LNCaP clone FGC (cell line): ENCODE measurements at regions not wholly inside any gene's neighbourhood (a gene's known extent, or its start where the extent isn't known, plus 50 kb on each side); places are given as distances from the start of the nearest gene placed in this dataset.

Source experiments
- DNase-seq: peaks from one replicate; pipeline ENCODE4 v3.0.0-alpha.2; 2011; ENCODE audit warnings: low read depth
- H3K4me3 ChIP-seq: 2 replicates; pipeline ENCODE4 v1.5.1; 2011; ENCODE audit warnings: mild to moderate bottlenecking, low read depth, low read length, control low read depth
- TF ChIP-seq, protein P1 (sequence below): IDR thresholded peaks from 2 replicates; pipeline ENCODE4 v1.5.1; 2012; ENCODE audit warnings: mild to moderate bottlenecking; ENCODE audit not compliant: control insufficient read depth, insufficient read depth; ENCODE audit errors: extremely low read depth

- no peak overlapping the region for H3K4me3 ChIP-seq
- no peak for DNase-seq
- TF ChIP-seq, protein P1, sequence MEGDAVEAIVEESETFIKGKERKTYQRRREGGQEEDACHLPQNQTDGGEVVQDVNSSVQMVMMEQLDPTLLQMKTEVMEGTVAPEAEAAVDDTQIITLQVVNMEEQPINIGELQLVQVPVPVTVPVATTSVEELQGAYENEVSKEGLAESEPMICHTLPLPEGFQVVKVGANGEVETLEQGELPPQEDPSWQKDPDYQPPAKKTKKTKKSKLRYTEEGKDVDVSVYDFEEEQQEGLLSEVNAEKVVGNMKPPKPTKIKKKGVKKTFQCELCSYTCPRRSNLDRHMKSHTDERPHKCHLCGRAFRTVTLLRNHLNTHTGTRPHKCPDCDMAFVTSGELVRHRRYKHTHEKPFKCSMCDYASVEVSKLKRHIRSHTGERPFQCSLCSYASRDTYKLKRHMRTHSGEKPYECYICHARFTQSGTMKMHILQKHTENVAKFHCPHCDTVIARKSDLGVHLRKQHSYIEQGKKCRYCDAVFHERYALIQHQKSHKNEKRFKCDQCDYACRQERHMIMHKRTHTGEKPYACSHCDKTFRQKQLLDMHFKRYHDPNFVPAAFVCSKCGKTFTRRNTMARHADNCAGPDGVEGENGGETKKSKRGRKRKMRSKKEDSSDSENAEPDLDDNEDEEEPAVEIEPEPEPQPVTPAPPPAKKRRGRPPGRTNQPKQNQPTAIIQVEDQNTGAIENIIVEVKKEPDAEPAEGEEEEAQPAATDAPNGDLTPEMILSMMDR: no peak
These were observed 104.8 kb downstream of the ZNF280B start for GRCh38 chr22:22403771-22404170.

- TF ChIP-seq, protein P1: no peak
- no peak overlapping the region for H3K4me3 ChIP-seq
- no peak for DNase-seq
These were observed 103.8 kb downstream of the ZNF280B start for GRCh38 chr22:22404598-22405284.

DNA sequence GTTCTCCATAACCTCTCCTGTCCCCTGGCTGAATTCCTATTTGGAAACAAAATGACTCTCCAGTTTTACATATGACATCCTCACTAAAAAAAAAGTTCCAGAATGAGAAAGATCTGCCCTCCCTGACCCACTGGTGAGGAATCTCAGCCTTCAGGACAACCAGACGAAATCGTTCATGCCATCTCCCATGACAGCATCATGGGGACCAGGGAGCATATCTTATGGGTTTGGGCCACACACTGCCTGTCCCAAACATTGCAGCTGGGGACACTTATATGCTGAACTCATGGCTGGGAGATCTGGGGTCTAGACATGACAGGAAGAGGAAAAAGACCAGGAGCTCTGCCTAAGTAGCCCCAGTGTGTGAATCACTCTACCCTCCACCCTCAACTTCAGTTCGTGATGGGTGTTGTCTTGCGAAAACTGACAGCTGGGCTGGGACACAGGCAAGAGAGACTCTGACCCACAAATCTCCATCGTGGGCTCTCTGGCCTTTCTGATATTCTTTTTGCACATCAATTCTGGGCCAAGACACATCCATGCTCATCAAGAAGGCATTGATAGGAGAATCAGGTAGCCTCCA is 102.0 kb downstream of the ZNF280B start:
- no peak for DNase-seq
- H3K4me3 ChIP-seq: no peak overlapping the region

DNA sequence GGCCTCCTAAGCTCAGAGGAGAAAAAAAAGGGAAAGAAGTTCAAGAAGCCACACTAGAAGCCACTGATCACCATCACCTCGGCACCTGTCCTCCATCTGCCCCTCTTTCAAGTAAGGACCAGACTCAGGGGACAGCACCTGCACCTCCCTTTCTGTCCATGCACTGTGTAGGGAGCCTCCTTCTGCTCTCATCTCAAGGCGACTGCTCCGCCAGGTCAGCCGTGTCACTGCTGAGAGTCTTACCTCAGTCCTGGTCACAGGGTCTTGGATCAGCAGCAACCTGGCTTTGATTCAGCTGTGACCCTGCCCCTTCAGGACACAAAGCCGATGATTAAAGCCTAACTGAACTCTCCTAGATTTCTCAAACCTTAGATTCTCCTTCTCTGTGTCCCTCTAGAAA is 101.5 kb downstream of the ZNF280B start:
- TF ChIP-seq, protein P1: no peak
- DNase-seq: no peak
- H3K4me3 ChIP-seq: no peak overlapping the region

More for the DNA sequence above, 102.0 kb downstream of the ZNF280B start:
- TF ChIP-seq, protein P1: no peak

DNA sequence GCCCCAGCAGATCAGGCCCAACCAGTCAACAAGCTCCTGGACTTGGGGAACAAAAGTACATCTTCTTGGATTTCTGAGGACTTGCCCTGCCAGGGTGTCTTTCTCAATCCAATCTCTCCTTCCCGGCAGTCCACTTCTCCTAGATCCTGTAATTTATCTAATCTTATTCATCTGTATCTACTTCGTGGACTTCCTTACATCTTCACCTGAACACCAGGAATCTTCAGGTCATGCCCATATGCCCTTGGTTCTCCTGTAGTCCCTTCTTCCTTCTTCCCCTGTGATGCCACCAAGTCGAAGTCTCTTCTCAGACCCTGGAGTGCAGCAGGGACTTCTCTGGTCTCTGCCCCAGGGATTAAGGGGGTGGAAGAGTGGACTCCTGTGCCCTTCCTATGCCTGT is 100.3 kb downstream of the ZNF280B start:
- H3K4me3 ChIP-seq: no peak overlapping the region
- TF ChIP-seq, protein P1: no peak
- DNase-seq: no peak

DNA sequence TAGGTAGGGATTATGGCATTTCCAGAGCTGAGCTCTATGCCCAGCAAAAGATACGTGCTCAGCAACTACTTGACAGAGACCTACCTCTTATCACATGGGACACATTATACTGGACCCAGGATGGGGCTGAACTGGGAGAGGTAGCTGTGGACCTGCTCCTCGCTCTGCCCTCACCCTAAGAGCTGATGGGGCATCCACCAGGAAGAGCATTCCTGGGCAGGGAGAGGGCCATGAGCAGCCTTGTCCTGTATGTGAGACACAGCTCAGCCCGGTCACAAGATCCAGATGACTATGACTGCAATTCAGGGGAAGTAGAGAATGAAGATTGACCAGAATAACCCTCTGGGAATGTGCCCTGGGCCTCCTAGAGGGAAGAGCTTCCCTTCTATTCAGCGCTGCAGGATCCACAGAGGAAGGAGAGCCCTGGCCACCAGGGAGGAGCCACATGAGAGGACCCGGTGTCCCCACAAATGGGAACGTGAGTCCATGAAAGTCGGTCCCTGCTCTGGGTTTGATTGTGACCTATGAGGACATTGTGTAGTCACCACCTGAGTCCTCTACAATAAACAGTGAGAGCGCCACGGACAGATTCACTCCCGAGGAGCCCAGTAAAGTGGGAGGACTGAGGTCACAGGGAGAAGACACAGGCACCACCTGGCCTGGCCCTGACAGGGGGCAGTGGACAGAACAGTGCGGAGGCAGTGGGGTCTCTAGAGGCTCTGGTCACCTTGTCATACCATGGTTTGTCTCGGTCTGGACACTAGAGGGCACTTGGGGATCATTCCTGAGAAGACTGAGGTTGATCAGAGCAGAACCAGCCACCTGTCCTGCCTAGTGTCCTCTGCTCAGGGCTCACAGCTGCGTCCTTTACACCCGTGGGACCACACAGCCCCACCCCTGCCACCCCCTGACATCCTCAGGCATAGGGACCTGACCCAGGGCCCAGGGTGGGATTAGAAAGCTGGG is 99.5 kb downstream of the ZNF280B start:
- TF ChIP-seq, protein P1: peak; percentile 64
- DNase-seq: no peak
- no peak overlapping the region for H3K4me3 ChIP-seq
